ENCODE measurements at regions not wholly inside any gene's neighbourhood (a gene's known extent, or its start where the extent isn't known, plus 50 kb on each side); places are given as distances from the start of the nearest gene placed in this dataset.

- TF ChIP-seq YY1 (IDR thresholded peaks at IDR 0.05; ENCODE audit: low read depth) = no peak
- TF ChIP-seq ZBTB7A (IDR thresholded peaks at IDR 0.05; ENCODE audit: low read depth) = no peak
- TF ChIP-seq EGR1 (IDR thresholded peaks at IDR 0.05) = no peak
- TF ChIP-seq NFIC (IDR thresholded peaks at IDR 0.05) = no peak
- TF ChIP-seq, protein P1, sequence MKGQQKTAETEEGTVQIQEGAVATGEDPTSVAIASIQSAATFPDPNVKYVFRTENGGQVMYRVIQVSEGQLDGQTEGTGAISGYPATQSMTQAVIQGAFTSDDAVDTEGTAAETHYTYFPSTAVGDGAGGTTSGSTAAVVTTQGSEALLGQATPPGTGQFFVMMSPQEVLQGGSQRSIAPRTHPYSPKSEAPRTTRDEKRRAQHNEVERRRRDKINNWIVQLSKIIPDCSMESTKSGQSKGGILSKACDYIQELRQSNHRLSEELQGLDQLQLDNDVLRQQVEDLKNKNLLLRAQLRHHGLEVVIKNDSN (IDR thresholded peaks at IDR 0.05) = no peak
- TF ChIP-seq, protein P2, sequence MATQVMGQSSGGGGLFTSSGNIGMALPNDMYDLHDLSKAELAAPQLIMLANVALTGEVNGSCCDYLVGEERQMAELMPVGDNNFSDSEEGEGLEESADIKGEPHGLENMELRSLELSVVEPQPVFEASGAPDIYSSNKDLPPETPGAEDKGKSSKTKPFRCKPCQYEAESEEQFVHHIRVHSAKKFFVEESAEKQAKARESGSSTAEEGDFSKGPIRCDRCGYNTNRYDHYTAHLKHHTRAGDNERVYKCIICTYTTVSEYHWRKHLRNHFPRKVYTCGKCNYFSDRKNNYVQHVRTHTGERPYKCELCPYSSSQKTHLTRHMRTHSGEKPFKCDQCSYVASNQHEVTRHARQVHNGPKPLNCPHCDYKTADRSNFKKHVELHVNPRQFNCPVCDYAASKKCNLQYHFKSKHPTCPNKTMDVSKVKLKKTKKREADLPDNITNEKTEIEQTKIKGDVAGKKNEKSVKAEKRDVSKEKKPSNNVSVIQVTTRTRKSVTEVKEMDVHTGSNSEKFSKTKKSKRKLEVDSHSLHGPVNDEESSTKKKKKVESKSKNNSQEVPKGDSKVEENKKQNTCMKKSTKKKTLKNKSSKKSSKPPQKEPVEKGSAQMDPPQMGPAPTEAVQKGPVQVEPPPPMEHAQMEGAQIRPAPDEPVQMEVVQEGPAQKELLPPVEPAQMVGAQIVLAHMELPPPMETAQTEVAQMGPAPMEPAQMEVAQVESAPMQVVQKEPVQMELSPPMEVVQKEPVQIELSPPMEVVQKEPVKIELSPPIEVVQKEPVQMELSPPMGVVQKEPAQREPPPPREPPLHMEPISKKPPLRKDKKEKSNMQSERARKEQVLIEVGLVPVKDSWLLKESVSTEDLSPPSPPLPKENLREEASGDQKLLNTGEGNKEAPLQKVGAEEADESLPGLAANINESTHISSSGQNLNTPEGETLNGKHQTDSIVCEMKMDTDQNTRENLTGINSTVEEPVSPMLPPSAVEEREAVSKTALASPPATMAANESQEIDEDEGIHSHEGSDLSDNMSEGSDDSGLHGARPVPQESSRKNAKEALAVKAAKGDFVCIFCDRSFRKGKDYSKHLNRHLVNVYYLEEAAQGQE (IDR thresholded peaks at IDR 0.05; ENCODE audit: low read depth) = no peak
- TF ChIP-seq MAX (IDR thresholded peaks at IDR 0.05) = no peak
- TF ChIP-seq EP300 (IDR thresholded peaks at IDR 0.05; ENCODE audit: borderline replicate concordance) = no peak
These were observed 747.9 kb upstream of the COBL start for GRCh38 chr7:52064493-52064892.

DNA sequence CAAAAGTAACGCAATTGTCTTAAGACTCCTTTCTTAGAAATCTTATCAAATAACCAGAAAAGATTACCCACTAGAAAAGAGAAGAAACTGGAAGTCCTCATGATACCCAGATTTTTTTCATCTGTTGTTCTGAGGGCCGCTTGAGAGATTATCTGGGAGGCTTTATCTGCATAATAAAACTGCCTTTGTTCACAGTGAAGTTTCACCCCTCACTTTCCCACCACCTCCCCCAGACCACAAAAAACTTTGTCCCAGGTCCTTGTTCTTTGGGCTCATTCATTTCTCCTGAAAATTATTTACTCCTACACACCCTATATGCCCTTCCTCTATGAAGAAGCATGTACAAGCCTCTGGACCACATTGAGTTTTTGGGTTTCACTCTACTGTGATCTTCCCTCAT, 745.1 kb upstream of the COBL start:
- TF ChIP-seq TEAD4 (IDR thresholded peaks at IDR 0.05) = no peak

DNA sequence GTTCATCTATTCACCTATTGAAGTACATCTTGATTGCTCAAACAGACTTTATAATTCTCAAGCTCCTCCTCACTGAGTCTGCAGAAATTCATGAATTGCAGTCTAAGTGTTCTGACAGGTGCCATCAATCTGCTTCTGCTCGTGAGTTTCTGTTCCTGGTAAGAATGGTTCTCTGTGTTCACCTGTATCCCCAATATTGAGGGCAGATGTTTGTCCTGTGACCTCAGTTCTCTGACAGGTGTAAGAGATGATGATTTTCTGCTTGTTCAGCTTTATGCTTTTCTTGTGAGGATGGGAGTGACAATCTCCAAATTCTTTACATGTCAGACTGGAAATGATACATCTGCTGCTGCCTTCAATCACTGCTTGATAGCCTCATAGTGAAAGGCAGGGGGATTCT, 736.9 kb upstream of the COBL start:
- TF ChIP-seq YY1 (IDR thresholded peaks at IDR 0.05; ENCODE audit: low read depth) = no peak
- no peak for TF ChIP-seq TCF12 (IDR thresholded peaks at IDR 0.05; ENCODE audit: low read depth)
- TF ChIP-seq ZBTB7A (IDR thresholded peaks at IDR 0.05; ENCODE audit: low read depth) = no peak
- TF ChIP-seq, protein P1 (IDR thresholded peaks at IDR 0.05) = no peak
- no peak for TF ChIP-seq TAF1 (IDR thresholded peaks at IDR 0.05; ENCODE audit: low read depth)
- no peak for TF ChIP-seq EP300 (IDR thresholded peaks at IDR 0.05; ENCODE audit: borderline replicate concordance)
- no peak for TF ChIP-seq MAX (IDR thresholded peaks at IDR 0.05)

DNA sequence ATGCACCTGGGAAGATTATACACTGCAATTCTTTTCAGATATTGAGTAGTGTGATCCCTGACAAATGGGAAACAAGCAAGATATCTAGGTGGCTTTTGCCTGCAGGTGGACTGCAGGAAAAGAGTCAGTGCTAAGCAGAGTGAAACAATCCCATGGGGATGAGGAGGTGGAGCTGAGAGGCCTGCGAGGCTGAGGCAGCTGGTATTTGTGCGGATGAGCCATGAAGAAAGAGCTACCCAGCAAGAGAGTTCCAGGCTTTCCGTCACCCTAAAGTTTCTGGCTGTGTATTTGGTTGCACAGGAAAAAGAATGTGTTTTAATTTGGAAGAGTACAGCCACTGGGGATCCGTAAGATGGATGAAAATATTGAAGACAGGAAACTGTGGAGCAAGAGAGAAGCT, 714.1 kb upstream of the COBL start:
- TF ChIP-seq CREB1 (IDR thresholded peaks at IDR 0.05; ENCODE audit: low read depth) = no peak
- TF ChIP-seq FOXM1 (IDR thresholded peaks at IDR 0.05; ENCODE audit: borderline replicate concordance, low read depth) = no peak
- TF ChIP-seq, protein P2 (IDR thresholded peaks at IDR 0.05; ENCODE audit: low read depth) = no peak
- no peak for TF ChIP-seq EP300 (IDR thresholded peaks at IDR 0.05; ENCODE audit: borderline replicate concordance)
- TF ChIP-seq TEAD4 (IDR thresholded peaks at IDR 0.05) = no peak
- no peak for TF ChIP-seq MAX (IDR thresholded peaks at IDR 0.05)
- TF ChIP-seq TAF1 (IDR thresholded peaks at IDR 0.05; ENCODE audit: low read depth) = no peak
- TF ChIP-seq ZBTB7A (IDR thresholded peaks at IDR 0.05; ENCODE audit: low read depth) = no peak
- no peak for TF ChIP-seq NFIC (IDR thresholded peaks at IDR 0.05)
- TF ChIP-seq EGR1 (IDR thresholded peaks at IDR 0.05) = no peak
- no peak for TF ChIP-seq YY1 (IDR thresholded peaks at IDR 0.05; ENCODE audit: low read depth)

- TF ChIP-seq, protein P1 (IDR thresholded peaks at IDR 0.05) = no peak
- TF ChIP-seq TCF12 (IDR thresholded peaks at IDR 0.05; ENCODE audit: low read depth) (no peak), EGR1 (IDR thresholded peaks at IDR 0.05) (no peak), FOXM1 (IDR thresholded peaks at IDR 0.05; ENCODE audit: borderline replicate concordance, low read depth) (no peak), TEAD4 (IDR thresholded peaks at IDR 0.05) (no peak), EP300 (IDR thresholded peaks at IDR 0.05; ENCODE audit: borderline replicate concordance) (no peak), CREB1 (IDR thresholded peaks at IDR 0.05; ENCODE audit: low read depth) (no peak), CEBPB (IDR thresholded peaks at IDR 0.05) (no peak), RAD21 (IDR thresholded peaks at IDR 0.05; ENCODE audit: low read depth) (no peak), MAX (IDR thresholded peaks at IDR 0.05) (no peak), ZBTB7A (IDR thresholded peaks at IDR 0.05; ENCODE audit: low read depth) (no peak), NFIC (IDR thresholded peaks at IDR 0.05) (no peak), YY1 (IDR thresholded peaks at IDR 0.05; ENCODE audit: low read depth) (no peak)
- TF ChIP-seq, protein P2 (IDR thresholded peaks at IDR 0.05; ENCODE audit: low read depth) = no peak
These were observed 709.5 kb upstream of the COBL start for GRCh38 chr7:52026140-52026539.

All from Ishikawa (cell line).